Mammary epithelial cell (primary cell): ENCODE measurements at regions not wholly inside any gene's neighbourhood (a gene's known extent, or its start where the extent isn't known, plus 50 kb on each side); places are given as distances from the start of the nearest gene placed in this dataset.

ENCODE experiments used
- CTCF ChIP-seq, 2 donors: IDR thresholded peaks in 1 of 2; conservative IDR thresholded peaks in 1 of 2; 2 replicates each; pipeline ENCODE4 v1.5.1; 2011 to 2012; ENCODE audit warnings: inconsistent platforms in 2 of 2, low read length in 2 of 2, mild to moderate bottlenecking in 2 of 2, control low read depth in 1 of 2, low read depth in 1 of 2; ENCODE audit not compliant: insufficient read depth in 1 of 2; ENCODE audit errors: extremely low read depth in 1 of 2
- EZH2 ChIP-seq: IDR thresholded peaks from 2 replicates; pipeline ENCODE4 v1.6.1; 2012; ENCODE audit warnings: low read length, inconsistent platforms, borderline replicate concordance

GRCh38 chr4:26807330-26807729 is 53.3 kb upstream of the STIM2 start:
- TF ChIP-seq CTCF (conservative IDR thresholded peaks at IDR 0.05 in 1 of 2, IDR thresholded peaks at IDR 0.05 in 1 of 2; ENCODE audit: extremely low read depth in 1 of 2, insufficient read depth in 1 of 2, low read depth in 1 of 2, low read length in 2 of 2) (no peak), EZH2 (no peak)
